PFSK-1 (cell line): ENCODE measurements at regions not wholly inside any gene's neighbourhood (a gene's known extent, or its start where the extent isn't known, plus 50 kb on each side); places are given as distances from the start of the nearest gene placed in this dataset.

ENCODE experiments used
- FOXP2 ChIP-seq: optimal IDR thresholded peaks from 2 replicates; pipeline ENCODE3; 2011; ENCODE audit warnings: borderline replicate concordance, control low read depth, inconsistent platforms; ENCODE audit not compliant: insufficient read depth; ENCODE audit errors: extremely low read length, extremely low read depth
- POLR2AphosphoS5 ChIP-seq: IDR thresholded peaks from 2 replicates; pipeline ENCODE4 v1.6.1; 2012; ENCODE audit warnings: low read depth, mild to moderate bottlenecking, control low read depth, low read length, moderate library complexity
- SIN3A ChIP-seq: IDR thresholded peaks from 2 replicates; pipeline ENCODE4 v1.6.1; 2012; ENCODE audit warnings: mild to moderate bottlenecking, low read length, moderate library complexity, borderline replicate concordance; ENCODE audit not compliant: insufficient read depth
- TAF1 ChIP-seq: IDR thresholded peaks from 2 replicates; pipeline ENCODE4 v1.6.1; 2012; ENCODE audit warnings: low read length, control low read depth, borderline replicate concordance; ENCODE audit not compliant: insufficient read depth
- TF ChIP-seq, protein P1 (sequence below), 2 experiments: IDR thresholded peaks; 2 replicates each; pipeline versions ENCODE4 v1.6.1 to v1.8.0; 2011 to 2012; ENCODE audit warnings: low read depth in 2 of 2, low read length in 2 of 2, control low read depth in 1 of 2, inconsistent platforms in 1 of 2, mild to moderate bottlenecking in 1 of 2, moderate library complexity in 1 of 2; ENCODE audit not compliant: insufficient read depth in 1 of 2

- no peak for TF ChIP-seq SIN3A
- TF ChIP-seq, protein P1, sequence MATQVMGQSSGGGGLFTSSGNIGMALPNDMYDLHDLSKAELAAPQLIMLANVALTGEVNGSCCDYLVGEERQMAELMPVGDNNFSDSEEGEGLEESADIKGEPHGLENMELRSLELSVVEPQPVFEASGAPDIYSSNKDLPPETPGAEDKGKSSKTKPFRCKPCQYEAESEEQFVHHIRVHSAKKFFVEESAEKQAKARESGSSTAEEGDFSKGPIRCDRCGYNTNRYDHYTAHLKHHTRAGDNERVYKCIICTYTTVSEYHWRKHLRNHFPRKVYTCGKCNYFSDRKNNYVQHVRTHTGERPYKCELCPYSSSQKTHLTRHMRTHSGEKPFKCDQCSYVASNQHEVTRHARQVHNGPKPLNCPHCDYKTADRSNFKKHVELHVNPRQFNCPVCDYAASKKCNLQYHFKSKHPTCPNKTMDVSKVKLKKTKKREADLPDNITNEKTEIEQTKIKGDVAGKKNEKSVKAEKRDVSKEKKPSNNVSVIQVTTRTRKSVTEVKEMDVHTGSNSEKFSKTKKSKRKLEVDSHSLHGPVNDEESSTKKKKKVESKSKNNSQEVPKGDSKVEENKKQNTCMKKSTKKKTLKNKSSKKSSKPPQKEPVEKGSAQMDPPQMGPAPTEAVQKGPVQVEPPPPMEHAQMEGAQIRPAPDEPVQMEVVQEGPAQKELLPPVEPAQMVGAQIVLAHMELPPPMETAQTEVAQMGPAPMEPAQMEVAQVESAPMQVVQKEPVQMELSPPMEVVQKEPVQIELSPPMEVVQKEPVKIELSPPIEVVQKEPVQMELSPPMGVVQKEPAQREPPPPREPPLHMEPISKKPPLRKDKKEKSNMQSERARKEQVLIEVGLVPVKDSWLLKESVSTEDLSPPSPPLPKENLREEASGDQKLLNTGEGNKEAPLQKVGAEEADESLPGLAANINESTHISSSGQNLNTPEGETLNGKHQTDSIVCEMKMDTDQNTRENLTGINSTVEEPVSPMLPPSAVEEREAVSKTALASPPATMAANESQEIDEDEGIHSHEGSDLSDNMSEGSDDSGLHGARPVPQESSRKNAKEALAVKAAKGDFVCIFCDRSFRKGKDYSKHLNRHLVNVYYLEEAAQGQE (IDR thresholded peaks at IDR 0.05; ENCODE audit: insufficient read depth in 1 of 2, low read depth in 2 of 2, low read length in 2 of 2): no peak
- no peak for TF ChIP-seq POLR2AphosphoS5
- no peak for TF ChIP-seq TAF1
- TF ChIP-seq FOXP2: no peak
Observed at GRCh38 chr5:172559004-172559932, 81.8 kb upstream of the NEURL1B start.

GRCh38 chr5:172558076-172558976, 82.7 kb upstream of the NEURL1B start:
- TF ChIP-seq FOXP2: no peak
- TF ChIP-seq SIN3A: no peak
- TF ChIP-seq, protein P1 (IDR thresholded peaks at IDR 0.05; ENCODE audit: insufficient read depth in 1 of 2, low read depth in 2 of 2, low read length in 2 of 2): no peak
- no peak for TF ChIP-seq TAF1
- TF ChIP-seq POLR2AphosphoS5: no peak

DNA sequence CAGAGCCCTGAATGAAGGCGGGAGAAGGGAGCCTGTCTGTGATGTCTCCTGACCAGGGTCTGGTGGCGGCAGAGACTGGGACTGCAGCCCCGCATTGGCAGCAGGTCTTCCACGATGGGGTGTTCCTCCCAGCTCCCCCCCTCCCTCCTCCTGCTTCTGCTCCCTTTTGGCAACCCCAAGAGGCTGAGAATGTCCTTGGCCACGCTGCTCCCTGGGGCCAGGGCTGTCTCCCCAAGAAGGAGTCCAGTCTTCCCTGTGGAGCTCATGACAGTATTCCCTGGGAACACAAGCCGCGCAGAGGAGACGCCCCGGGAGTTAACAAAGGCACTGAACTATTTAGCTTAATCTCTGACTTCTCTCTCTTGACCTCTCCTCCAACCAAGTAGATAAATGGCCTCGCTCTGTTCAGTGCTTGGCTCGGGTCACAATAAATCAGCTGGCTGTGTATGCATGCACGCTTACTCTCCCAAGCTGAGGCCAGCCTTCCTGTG, 84.0 kb upstream of the NEURL1B start:
- no peak for TF ChIP-seq POLR2AphosphoS5

DNA sequence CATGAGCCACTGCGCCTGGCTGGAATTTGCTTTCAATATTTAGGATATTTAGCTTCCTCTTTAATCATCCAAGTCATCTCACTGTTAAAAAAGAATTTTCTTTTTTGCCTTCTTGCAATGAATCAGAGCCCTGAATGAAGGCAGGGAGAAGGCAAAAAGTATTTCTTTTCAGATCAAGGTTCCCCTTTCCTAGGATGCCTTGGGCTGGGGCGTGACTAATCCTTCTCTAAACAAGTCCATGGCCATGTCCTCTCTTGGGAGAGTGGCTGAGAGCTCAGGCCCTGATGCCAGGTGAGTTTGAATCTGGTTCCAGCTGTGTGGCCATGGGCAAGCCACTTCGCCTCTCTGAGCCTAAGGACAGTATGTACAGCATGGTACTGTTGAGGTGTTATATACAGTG, 84.8 kb upstream of the NEURL1B start:
- TF ChIP-seq POLR2AphosphoS5 (no peak), FOXP2 (no peak), TAF1 (no peak), SIN3A (no peak)
- TF ChIP-seq, protein P1 (IDR thresholded peaks at IDR 0.05; ENCODE audit: insufficient read depth in 1 of 2, low read depth in 2 of 2, low read length in 2 of 2): no peak

DNA sequence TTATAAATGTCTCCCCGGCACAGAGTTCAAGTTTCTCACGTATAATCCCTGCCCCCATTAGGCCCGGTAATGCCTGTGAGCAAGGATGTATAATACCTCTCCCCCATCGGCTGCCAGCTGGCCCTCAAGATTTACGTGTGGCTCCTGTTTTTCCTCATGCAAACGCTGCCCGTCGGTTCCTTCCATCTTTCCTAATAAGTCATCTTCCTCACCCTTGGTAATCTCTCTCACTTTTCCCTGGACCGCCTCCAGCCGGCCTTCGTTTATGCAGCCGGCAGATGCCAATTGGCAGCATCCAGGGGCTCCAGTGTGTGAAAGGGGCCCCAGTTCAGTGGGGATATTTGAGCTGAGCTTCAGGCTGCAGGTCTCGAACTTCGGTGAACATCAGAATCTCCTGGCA, 86.5 kb upstream of the NEURL1B start:
- TF ChIP-seq, protein P1 (IDR thresholded peaks at IDR 0.05; ENCODE audit: insufficient read depth in 1 of 2, low read depth in 2 of 2, low read length in 2 of 2): no peak
- TF ChIP-seq TAF1 (no peak), POLR2AphosphoS5 (no peak), FOXP2 (no peak), SIN3A (no peak)
